ENCODE measurements at regions not wholly inside any gene's neighbourhood (a gene's known extent, or its start where the extent isn't known, plus 50 kb on each side); places are given as distances from the start of the nearest gene placed in this dataset.

DNA sequence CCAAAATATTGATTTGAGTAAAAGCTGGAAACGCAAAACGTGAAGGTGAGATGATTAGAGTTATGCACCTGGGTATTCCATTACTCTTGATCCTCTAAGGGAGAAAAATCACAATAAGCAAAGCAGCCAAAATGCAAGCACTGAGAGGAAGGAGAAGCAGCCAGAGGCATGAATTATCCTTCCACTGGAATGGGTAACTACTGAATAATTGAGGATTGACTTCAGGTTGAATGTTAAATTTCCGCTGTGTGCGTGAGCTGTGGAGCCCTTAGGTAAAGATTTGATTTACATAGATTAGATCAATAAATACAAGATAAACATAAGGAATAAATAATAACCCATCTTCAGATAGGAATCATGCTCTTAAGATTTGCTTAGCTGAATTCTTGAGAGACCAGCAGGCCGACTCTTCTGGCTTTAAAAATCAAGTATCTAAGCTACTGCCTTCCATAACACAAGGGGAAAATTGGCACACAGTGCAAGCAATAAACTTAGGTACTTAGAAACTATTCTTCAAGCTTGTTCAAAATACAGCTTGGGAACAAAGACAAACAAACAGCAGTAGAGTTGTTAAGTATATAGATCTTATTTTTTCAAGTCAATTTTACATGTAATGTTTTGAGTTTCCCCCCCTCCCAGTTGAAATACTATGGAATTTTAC is 1459.5 kb downstream of the ZPLD1 start:
- TF ChIP-seq POLR2A (IDR thresholded peaks at IDR 0.05; ENCODE audit: low read length) (no peak), GATA1 (IDR thresholded peaks at IDR 0.05; ENCODE audit: low read depth, low read length) (no peak)
